Keratinocyte (primary cell): ENCODE measurements at regions not wholly inside any gene's neighbourhood (a gene's known extent, or its start where the extent isn't known, plus 50 kb on each side); places are given as distances from the start of the nearest gene placed in this dataset.

ENCODE experiments used
- CTCF ChIP-seq, 3 experiments: IDR thresholded peaks in 1 of 3; conservative IDR thresholded peaks in 1 of 3; optimal IDR thresholded peaks in 1 of 3; 2 replicates in 2 of 3; 3 replicates in 1 of 3; pipeline versions ENCODE3 to v1.5.1; 2011; ENCODE audit warnings: low read length in 3 of 3, mild to moderate bottlenecking in 3 of 3, moderate library complexity in 2 of 3, control low read depth in 1 of 3, inconsistent platforms in 1 of 3; ENCODE audit not compliant: insufficient read depth in 2 of 3; ENCODE audit errors: extremely low read depth in 1 of 3
- EZH2 ChIP-seq: IDR thresholded peaks from one replicate; pipeline ENCODE4 v1.6.1; 2012; ENCODE audit warnings: inconsistent platforms, mild to moderate bottlenecking, low read length, moderate library complexity

GRCh38 chr14:89013098-89013504 is 188.7 kb downstream of the TTC8 start:
- TF ChIP-seq CTCF (optimal IDR thresholded peaks at IDR 0.05 in 1 of 3, IDR thresholded peaks at IDR 0.05 in 1 of 3, conservative IDR thresholded peaks at IDR 0.05 in 1 of 3; ENCODE audit: extremely low read depth in 1 of 3, insufficient read depth in 2 of 3, low read length in 3 of 3), result peak in 2 of 3 experiments; percentile 51 to 70
- no peak for TF ChIP-seq EZH2
